ENCODE measurements at regions not wholly inside any gene's neighbourhood (a gene's known extent, or its start where the extent isn't known, plus 50 kb on each side); places are given as distances from the start of the nearest gene placed in this dataset.

DNA sequence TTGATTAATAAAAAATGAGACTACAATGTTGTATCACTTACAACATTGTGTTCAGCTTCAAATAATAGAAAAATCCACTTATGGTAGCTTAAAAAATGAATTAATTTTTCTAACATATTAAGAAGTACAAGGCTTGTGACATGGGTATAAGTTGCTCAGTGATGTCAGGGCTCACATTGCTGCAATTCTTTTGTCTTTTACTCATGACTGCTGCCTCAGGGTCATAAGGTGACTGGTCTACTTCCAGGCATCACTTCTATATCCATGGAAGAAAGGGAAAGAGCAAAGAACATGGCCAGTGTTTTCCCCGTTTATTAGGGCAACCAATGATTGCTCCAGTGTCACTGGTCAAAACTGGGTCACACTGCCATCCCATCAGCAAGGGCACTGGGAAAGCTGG lies 295.3 kb downstream of the MAP2K4 start:
- no peak for DNase-seq
- TF ChIP-seq POLR2A (IDR thresholded peaks at IDR 0.05; ENCODE audit: low read length) (no peak), GATA1 (IDR thresholded peaks at IDR 0.05; ENCODE audit: low read depth, low read length) (no peak)

DNA sequence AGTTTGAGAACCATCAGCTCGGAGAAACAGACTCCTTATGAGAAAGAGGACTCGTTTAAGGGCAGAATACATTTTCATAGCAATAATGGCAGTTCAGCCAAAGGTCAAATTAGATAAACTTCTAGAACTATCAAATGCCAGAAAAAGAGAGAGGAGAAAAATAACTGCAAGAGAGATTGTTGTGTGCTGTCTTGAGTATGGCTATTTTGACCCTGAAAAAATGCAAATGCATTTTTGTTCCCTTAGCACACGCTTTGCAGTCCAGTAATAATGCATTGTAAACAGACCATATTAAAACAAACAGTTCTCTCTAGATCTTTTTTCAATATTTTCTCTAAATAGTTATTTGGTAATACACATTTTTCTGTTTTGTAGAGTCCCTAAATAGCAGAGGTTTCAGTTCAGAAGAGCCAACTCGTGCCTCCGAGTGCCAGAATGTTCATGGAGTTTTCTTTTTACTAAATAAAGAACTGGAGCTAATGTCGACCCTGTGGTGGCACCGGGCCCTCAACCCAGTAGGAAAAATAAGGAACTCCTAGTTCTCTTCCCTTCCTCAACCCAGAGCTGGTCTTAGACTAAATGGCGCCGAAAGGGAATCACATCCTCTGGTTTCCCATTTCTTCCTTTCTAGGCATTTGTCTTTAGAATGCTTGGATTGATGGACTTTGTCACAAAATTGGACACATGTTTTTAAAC lies 298.0 kb downstream of the MAP2K4 start:
- no peak for TF ChIP-seq POLR2A (IDR thresholded peaks at IDR 0.05; ENCODE audit: low read length)
- TF ChIP-seq GATA1 (IDR thresholded peaks at IDR 0.05; ENCODE audit: low read depth, low read length), result no peak
- DNase-seq, result no peak

DNA sequence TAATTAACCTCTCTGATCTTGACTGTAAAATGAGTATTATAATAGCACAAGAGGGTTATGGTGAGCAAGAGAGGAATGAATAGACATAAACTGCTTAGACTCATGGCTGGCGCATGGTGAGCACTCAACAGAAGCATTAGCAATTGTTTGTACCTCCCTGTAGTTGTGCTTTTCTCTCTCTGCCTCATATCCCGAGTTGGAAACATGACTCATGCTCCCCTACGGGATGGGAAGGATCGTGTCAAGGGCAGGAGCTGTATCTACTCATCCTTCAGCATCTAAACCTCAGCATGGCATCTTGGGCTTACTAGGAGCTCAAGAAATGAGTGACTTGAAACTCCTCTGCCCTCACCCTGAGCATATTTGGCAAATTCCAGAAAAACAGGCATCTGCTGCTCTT lies 299.6 kb downstream of the MAP2K4 start:
- TF ChIP-seq POLR2A (IDR thresholded peaks at IDR 0.05; ENCODE audit: low read length), result no peak
- no peak for TF ChIP-seq GATA1 (IDR thresholded peaks at IDR 0.05; ENCODE audit: low read depth, low read length)
- no peak for DNase-seq

DNA sequence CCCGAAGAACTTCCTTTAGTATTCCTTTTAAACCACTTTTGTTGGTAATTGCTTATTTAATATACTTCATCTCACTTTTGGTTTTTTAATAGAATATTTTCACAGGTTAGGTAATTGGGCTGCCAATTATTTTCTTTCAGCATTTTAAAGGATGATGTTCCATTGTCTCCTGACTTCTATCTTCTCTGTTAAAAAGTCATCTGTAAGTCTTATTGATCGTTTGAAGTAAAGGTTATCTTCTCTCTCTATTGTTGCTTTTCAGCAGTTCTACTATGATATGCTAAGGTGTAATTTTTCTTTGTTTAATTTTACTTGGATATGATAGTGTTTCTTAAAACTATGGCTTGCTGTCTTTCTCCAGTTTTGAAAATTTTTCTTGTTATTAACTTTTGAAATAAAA lies 307.5 kb downstream of the MAP2K4 start:
- DNase-seq, result no peak
- TF ChIP-seq POLR2A (IDR thresholded peaks at IDR 0.05; ENCODE audit: low read length) (no peak), GATA1 (IDR thresholded peaks at IDR 0.05; ENCODE audit: low read depth, low read length) (no peak)

DNA sequence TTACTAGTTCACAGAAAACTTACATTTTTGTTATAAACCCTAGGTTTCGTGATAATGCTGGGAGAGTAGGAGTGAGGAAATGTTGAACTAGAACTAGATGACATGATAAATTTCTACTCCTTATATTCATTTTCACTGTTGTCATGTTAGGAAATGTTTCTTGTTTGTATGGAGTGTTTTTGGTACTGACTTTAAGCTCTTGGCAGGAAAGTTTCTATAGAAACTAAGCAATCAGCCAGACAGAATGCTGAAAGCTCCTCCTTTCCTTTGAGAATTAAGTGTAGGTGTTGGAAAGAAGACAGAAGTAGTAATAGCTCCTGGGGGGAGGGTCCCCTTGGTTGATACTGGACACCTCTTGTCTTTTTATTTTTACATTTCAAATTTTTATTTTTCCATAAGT lies 309.8 kb downstream of the MAP2K4 start:
- no peak for DNase-seq
- TF ChIP-seq POLR2A (IDR thresholded peaks at IDR 0.05; ENCODE audit: low read length) (no peak), GATA1 (IDR thresholded peaks at IDR 0.05; ENCODE audit: low read depth, low read length) (no peak)

DNA sequence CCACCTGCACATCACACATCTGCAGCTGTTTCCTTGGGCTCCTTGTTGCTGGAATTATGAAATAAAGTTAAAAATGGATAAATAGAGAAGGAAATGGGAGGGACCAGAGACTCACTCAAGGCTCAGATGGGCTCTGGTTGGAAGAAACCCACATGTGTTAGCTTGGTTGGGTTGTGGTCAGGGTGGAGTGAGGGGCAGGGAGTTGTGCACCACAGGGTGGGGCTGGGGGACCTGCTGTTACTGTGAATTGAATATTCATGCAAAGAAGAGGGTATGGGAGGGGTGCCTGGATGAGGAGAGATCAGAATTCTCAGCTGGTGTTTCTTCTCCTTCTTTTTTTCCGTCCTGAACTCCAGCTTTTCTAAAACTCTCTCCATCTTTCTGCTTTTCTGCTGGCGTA lies 320.7 kb downstream of the MAP2K4 start:
- no peak for DNase-seq
- TF ChIP-seq POLR2A (IDR thresholded peaks at IDR 0.05; ENCODE audit: low read length) (no peak), GATA1 (IDR thresholded peaks at IDR 0.05; ENCODE audit: low read depth, low read length) (no peak)

DNA sequence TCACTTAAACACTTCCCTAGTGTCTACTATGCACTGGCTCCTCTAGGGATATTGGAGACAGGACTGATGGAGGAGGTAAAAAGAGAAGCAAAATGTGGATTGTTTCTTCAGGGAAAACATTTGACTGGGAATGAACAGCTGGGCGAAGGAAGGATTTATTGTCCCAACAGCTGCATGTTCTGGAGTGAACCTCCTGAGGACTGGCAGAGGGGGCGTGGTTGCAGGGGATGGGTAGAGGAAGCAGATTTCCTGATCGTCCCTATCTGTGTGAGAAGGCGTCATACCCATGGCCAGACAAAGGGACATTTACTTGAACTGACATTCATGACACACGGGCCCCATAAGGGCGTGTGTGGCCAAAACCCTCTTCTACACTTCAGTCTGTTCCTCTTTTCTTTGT lies 321.5 kb downstream of the MAP2K4 start:
- TF ChIP-seq POLR2A (IDR thresholded peaks at IDR 0.05; ENCODE audit: low read length) (no peak), GATA1 (IDR thresholded peaks at IDR 0.05; ENCODE audit: low read depth, low read length) (no peak)
- no peak for DNase-seq

DNA sequence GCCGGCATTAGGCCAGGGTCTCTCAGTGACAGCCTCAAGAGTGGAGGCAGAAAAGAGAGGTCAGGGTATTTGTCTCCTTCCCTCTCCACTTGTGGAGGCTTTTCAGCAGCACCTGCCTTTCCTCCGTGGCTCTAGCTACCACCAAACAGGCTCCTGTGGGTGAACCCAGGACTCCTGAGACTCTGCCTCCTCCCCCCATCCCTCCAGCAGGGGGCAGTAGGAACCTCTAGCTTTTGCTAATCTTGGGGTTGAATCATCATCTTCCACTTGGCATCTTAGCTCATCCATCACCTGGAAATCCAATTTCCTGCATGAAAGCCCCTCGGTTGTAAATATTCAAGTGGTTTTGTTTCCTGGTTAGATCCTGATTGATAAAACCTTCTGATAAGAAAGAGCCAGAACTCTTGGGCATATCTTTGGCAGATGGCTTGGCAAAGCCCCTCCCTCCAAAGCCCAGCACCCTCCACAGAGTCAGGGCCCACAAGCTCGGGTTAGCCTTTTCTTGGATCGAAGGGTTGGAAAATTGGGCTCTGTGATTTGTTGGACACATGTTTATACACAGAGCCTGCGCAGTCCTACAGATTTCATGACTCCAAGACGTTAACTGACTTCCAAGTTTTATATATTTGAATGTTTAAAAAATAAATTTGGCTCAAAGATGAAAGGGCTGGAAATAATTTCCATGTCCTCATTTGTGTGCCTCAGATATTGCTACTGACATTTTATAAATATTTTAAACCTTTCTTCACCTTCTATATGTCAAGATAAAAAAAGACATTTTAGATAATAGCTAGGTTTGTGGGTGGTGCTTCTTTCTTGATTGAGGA lies 322.1 kb downstream of the MAP2K4 start:
- TF ChIP-seq POLR2A (IDR thresholded peaks at IDR 0.05; ENCODE audit: low read length) (no peak), GATA1 (IDR thresholded peaks at IDR 0.05; ENCODE audit: low read depth, low read length) (no peak)

DNA sequence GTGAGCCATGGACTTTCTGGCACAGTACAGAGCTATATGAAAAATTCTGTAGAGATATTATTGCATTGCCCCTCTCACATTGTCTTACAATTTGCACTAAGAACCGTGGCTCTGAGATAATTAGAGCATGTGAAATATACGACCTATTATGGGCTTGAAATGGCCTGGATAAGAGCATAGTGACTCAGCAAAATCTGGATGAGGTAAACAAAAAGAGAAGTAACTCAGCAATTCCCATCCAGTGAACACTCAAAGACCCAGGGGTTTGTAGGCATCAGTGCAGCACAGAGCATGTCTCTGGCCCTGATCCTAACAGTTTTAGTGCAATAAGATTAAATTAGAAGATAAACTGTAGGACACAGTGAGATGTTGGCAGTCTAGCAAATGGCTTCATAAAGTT lies 317.2 kb upstream of the MYOCD start:
- DNase-seq, result no peak
- TF ChIP-seq GATA1 (IDR thresholded peaks at IDR 0.05; ENCODE audit: low read depth, low read length) (no peak), POLR2A (IDR thresholded peaks at IDR 0.05; ENCODE audit: low read length) (no peak)

More for the DNA sequence above, 322.1 kb downstream of the MAP2K4 start:
- no peak for DNase-seq

DNA sequence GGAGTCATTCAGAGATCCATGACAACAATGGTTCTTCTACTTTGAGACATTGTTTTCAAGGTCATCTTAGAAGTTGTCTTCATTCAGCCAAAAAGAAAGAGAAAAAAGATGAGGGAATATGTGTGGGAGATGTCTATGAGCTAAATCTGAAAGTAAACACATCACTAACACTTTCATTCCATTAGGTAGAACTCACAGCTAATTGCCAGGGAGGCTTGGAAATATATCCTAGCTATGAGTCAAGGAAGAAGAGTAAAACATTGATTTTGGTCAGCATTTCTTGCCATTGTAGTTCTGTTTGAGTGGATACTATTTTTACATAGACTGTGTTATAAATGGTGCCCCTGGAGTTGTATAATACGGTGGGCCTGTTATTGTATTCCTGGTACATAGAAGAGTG lies 316.4 kb upstream of the MYOCD start:
- TF ChIP-seq POLR2A (IDR thresholded peaks at IDR 0.05; ENCODE audit: low read length) (no peak), GATA1 (IDR thresholded peaks at IDR 0.05; ENCODE audit: low read depth, low read length) (no peak)
- no peak for DNase-seq

DNA sequence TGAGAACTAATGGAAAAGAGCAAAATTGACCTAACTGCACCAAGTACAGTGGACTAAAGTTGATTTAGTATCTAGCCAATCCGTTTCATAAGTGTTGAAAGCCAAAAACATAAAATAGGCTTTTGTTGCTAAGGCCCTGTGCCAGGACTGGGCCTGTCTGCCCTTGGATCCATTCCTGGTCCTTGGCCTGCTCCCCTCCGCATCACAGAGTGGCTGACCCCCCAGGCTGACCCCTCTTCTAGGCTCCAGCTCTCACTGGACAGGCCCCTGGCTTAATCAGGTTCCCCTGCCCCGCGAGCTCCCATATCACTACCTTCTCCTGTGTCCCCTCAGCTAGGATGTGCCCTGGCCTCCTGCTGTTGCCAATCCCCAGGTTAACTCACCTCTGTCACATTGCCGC lies 313.6 kb upstream of the MYOCD start:
- DNase-seq, result no peak
- no peak for TF ChIP-seq GATA1 (IDR thresholded peaks at IDR 0.05; ENCODE audit: low read depth, low read length)
- no peak for TF ChIP-seq POLR2A (IDR thresholded peaks at IDR 0.05; ENCODE audit: low read length)

DNA sequence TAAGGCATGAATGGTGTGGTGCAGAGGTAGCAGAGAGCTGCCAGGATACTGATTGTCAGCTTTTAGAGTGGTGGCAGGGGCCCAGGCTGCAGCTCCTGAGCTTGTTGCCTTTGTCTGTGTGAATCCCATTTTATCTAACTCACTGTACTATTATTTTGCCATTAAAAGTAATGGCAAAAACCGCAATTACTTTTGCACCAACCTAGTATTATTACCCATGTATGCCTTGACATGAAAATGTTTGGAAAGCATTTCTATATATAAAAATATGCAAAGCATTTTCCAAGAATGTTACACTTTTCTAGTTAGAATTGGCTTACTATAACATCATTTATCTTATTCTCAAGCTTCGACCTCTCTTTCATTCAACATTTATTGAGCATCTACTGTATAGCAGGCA lies 308.1 kb upstream of the MYOCD start:
- no peak for TF ChIP-seq POLR2A (IDR thresholded peaks at IDR 0.05; ENCODE audit: low read length)
- no peak for TF ChIP-seq GATA1 (IDR thresholded peaks at IDR 0.05; ENCODE audit: low read depth, low read length)

DNA sequence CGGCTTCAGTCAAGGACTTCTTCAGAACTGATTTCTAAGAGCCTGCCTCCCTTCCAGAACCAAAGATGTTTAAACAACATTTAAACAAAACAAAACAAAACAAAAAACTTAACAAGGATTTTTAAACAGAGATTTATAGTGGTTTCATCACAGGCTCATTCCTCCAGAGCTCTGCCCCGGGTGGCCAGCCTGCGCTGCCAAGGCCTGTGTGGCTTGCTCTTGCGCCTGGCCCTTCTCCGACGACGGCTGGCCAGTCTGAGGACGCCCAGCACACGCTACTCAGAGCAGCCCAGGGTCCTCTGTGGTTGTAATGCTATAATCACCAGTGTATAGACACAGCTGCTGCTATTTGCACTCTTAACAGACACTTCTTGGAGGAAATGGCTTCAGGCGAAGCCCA lies 307.2 kb upstream of the MYOCD start:
- no peak for DNase-seq
- no peak for TF ChIP-seq GATA1 (IDR thresholded peaks at IDR 0.05; ENCODE audit: low read depth, low read length)
- no peak for TF ChIP-seq POLR2A (IDR thresholded peaks at IDR 0.05; ENCODE audit: low read length)

More for the DNA sequence above, 308.1 kb upstream of the MYOCD start:
- DNase-seq, result no peak

DNA sequence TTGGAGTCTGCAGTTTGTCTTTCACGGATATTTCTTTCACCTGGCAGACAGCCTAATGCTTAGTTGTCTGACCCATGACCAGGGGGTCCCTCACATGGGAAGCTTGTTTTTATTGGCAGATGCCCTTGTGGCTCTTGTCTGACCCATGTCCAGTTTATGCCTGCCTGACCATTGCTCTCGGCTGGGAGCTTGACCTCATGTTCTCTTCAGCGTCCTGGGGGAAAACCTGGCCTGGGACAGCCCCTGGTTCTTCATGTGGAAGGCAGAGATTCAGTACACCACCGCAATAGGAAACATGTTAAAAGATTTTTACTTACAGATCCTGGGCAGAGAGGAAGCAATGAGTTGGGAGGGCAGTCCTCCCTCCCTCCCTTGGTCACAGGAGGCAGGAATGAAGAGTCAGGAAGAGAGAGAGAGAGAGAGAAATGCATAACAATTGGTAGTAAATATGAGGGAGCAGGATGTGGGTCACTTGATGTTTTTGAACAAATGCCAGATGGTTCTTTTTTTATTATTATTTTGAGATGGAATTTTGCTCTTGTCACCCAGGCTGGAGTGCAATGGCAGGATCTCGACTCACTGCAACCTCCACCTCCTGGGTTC lies 302.7 kb upstream of the MYOCD start:
- TF ChIP-seq POLR2A (IDR thresholded peaks at IDR 0.05; ENCODE audit: low read length) (no peak), GATA1 (IDR thresholded peaks at IDR 0.05; ENCODE audit: low read depth, low read length) (no peak)
- DNase-seq, result no peak
